Stimulated activated CD8-positive, alpha-beta memory T cell treated with anti-CD3 and anti-CD28 coated beads, Interleukin-2, amount 100 ng/mL, for 1 hour (primary cell): ENCODE measurements at regions not wholly inside any gene's neighbourhood (a gene's known extent, or its start where the extent isn't known, plus 50 kb on each side); places are given as distances from the start of the nearest gene placed in this dataset.
"Not testable (repeated sequence)": the region's sequence is repeated elsewhere in the genome, so short reads cannot be mapped to it uniquely, and the experiment has no call there.

Experiments used
- DNase-seq, 2 donors: peaks; one replicate each; pipeline ENCODE4 v3.0.0-alpha.2; 2020; ENCODE audit warnings: low read depth in 2 of 2

DNA sequence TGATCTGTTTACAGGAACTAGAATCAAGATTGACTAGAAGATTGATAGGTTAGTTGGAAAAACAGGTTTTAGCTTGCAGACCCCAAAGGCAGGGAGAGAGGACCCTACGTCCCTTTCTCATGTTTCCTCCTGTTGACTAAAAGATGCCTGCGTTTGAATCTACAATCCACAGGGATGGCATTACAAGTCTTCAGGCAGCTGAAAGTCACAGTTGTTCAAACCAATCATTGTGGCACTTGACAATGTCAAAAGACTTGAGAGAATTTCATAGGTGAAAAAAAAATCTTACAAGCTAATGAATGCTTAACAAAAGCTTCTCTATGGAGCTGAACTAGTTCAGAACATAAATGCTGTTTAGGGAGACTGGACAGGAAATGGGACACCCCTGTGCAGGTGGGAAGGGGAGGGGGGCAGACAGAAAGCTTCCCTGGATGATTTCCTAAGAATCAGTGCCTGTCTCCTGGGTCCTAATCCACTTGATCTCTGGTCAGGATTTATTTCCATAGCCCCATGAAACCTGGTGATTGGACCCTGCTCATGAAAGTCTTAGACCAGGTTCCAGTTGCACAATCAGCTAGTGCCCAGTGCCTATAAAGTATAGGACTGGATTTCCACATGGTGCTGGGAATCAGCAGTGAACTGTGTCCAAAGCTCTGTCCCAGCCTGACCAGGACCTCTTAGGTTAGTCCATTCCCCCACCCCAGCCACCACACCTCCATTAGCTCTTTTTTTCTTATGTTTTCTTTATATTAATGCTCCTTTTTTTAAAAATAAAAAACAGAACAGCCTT lies 91.6 kb upstream of the BCAR3 start:
- DNase-seq, result no peak

DNA sequence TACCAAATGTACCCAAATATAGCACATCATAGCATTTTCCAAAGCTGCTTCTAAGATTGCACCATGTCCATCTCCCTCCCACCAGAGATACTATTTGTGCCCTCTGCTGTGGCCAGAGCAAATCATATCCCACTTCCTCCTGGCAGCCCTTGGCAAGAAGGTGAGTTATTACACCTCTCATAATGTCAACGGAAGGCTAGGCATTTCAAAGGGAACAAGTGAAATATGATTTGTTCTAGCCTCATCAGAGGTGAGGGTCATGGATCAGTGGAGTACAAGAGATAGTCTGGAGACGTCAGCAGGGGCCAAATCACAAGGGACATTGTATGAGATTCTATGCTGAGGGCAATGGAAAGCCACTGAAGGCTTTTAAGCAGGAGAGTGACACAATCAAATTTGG lies 90.2 kb upstream of the BCAR3 start:
- DNase-seq, result no peak

DNA sequence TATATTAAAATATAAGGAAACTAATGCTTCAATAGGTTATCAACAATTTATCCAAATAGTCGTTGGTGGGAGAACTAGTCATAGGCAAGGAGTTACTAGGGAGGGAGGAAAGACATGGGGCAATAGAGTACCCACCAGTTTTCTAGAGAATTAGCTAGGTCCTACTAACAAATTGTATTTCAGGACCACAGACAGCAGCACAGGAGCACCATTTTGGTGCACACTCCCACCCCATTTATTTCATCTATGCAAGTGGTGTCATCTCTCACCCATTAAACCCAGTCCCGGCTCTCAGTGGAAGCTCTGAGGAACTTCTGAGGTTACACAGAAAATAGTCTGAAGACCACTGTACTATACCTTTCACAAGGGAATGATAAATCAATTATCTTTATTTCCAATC lies 89.0 kb upstream of the BCAR3 start:
- no peak for DNase-seq

DNA sequence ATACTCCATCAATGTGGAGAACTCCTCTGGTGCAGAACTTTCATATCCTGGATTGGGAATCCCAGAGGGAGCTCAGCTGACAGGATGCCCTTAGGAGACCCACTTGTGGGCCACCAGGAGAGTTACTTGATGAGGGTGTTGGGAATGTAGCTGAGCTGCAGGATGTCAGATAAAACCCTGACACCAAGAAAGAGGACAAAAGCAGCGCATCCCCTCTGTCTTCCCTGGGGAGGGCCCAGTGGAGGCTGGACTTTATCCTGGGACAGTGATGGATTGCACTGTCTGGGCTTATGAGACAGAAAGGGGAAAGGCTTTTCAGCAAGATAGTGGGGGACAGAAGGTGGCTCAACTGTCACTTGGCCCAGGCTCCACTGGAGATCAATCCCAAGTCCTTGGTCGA lies 88.1 kb upstream of the BCAR3 start:
- DNase-seq, result no peak

DNA sequence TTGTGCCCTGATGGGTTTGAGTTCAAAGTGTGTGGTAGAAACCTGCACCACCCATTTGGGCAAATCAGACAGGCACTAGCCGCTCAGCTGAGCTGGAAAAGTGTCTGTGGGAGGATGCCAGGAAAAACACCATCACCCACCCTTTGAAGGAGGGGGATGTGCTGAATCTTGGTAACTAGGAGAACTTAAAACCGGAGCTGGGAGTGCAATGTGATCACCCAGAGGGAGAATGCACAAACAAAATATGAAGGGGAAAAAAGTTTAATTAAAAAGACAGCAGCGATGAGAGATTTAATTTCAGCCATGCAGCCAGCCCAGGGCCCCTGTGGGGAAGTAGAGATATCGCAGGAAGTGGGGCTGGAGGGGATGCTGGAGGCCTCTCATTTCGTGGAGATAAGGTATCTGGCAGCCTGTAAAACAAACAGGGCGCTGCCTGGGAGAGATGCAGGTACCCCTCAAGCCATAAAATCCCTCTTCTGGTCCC lies 86.8 kb upstream of the BCAR3 start:
- no peak for DNase-seq

DNA sequence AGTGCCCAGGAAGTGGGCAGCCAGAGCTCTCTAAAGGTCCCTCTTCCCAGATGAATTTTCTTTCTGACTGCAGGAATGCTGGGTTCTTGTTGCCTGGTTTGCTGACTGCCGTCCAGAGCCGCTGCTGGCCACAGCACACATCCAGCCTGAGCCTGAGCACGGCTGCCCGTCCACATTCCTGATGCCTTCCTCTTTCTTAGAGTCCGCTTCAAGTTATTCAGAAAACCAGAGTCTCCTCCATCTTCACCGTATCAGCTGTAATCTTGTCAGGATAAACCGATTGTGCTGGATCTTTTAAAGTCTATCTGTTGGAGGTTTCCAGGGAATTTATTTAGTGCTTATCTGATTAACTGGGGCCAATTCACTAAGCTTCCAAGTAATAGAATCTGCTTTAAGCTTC lies 84.8 kb upstream of the BCAR3 start:
- no peak for DNase-seq

DNA sequence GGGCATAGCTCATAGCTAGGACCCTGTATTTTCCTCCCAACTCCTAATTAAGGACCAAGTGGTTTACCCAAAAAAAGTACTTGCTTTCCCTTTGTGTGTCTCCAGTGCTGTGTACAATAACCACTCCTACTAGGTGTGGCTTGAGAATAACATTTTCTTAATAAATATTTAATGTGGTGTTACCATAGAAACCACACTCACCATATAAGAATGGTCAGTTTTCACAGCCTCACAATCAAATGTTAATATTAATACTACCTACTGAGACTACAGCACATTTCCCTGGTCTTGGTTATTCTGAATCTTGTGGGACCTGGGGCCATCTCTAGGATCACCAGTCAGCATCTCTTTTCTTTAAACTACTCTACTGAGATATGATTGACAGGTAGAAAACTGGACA lies 83.5 kb upstream of the BCAR3 start:
- DNase-seq, result no peak

DNA sequence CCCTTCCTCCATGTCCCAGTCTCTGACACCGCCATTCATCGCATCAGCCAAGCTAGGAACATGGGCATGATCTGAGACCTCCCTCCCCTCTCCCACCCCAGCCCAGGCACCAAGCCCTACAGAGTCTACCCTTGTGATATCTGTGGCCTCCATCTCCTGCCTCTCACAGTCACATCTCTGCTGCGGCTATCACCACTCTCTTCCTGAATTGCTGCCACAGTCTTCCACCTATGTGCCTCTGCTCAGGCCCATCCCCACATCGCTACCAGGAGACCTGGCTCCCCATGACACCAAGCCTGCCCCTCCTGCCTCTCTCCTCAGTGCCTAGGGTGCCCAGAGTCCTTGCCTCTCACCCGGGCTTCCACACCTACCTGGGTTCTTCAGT lies 82.7 kb upstream of the BCAR3 start:
- no peak for DNase-seq

DNA sequence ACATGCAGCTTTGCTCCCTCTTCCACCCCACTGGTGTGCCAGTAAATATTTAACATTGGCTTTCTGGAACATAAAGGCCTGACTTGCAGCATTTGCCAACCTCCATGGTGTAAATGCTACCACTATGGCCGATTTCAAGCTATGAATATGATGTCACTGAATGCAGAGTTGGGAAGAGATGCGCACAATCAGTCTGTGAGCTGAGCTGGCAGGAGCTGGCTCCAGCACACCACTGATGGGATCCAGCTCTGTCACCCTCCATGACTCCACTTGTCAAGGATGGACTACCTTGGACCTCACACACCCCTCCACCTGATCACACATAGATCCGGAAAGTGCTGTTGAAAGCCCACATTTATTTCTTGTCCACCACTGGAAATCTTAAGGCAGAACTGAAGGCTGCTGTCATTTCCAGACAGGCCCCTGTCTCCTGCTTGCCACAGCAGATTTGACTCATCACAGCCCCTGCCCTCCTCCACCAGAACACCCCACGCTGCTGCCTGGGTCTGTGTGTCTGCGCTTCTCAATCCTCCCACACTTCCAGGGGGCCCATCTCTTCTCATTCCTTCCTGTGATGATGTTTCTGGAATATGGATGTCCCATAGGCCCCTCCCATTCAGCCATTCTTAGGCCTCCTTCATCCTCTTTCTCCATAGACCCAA lies 82.2 kb upstream of the BCAR3 start:
- no peak for DNase-seq

DNA sequence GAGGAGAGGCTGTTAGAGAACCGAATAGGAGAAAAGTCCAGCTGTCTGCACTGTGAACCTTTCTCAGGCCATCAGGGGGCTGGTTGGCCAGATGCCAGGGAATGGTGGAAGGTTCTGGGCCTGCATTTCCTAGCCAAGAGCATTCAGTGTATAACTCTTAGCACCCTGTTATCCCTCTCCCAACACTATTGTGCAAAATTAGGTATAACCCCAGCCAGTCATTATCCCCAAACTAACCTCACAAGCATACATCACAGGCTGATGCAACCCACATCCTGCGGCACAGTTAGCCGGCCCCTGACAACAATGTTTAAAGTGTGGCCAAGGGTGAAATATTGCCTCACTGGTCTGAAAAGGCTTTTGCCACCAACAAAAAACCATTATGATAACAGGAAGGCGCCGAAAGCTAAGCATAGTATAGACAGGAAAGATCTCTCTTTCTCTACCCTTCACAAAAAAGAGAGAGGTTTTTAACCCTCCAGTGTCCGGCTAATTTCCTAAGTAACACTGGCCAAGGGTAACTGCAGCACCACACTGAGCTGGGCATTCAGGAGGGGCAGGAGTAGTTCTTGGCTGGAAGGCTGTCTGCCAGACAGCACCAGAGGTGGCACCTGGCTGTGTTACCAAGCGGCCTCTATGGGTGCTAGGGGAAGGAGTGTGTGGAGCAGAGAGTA lies 77.3 kb upstream of the BCAR3 start:
- no peak for DNase-seq

DNA sequence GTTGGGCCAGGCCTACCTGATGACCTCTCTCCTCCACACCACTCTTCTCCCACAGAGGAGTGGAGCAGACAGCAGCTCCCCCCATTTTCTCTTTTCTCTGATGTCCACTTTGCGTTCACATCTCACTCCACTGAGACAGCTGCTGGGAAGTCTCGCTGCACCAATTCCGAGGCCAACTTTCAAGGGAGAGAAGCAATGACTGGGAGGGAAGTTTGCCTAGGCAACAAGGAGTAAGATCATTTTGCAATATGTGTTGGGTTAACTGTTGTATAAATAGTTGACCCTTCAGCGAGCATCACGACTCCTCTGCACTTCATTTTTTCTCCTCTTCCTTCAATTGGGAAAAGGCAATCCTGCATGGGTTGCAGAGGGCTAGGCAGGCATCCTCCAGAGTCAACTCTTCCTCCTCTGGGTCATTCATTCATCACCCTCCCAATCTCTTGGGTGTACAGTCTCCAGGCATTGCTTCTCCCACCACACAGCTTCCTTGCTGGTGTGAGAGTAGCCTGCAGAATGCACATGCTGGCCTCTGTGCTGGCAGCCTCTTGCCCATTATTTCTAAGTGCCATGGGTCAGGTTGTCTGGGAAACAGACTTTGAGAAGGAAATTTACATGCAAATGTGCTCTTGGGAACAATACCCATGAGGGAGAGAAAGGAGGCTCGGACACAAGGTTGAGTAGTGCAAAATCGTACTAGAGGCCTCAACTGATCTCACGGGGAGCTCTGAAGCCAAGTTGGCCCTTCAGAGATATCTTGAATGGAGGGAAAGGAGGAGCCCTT lies 75.8 kb upstream of the BCAR3 start:
- no peak for DNase-seq

DNA sequence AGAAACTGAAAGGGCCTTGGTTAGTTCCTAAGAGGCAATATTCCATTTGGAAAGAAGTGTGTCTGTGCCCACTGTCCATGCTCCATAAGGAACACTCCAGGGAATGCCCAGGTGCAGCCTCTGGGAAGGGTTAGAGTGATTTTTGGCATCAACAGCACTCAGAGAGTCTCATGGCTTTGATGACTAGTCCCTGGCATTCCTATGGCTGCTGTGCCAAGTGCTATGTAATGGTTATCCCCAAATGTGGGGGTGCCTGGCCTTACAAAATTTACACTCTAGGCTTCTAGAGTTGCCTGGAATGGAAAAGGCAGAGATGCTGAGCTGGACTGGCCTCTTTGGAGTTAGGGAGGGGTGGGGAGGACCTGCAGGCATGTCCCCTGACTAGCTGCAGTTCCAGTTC lies 75.0 kb upstream of the BCAR3 start:
- no peak for DNase-seq

DNA sequence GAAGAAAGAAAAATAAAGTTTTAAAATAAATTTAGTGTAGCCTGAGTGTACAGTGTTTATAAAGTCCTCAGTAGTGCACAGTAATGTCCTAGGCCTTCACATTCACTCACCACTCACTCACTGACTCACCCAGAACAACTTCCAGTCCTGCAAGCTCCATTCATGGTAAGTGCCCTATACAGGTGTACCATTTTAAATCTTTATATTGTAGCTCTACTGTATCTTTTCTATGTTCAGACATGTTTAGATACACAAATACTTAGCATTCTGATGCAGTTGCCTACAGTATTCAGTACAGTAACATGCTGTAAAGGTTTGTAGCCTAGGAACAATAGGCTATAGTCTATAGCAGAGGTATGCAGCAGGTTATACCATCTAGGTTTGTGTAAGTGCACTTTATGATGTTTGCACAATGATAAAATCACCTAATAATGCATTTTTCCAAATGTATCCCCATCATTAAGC lies 73.6 kb upstream of the BCAR3 start:
- DNase-seq, result not testable (repeated sequence)

DNA sequence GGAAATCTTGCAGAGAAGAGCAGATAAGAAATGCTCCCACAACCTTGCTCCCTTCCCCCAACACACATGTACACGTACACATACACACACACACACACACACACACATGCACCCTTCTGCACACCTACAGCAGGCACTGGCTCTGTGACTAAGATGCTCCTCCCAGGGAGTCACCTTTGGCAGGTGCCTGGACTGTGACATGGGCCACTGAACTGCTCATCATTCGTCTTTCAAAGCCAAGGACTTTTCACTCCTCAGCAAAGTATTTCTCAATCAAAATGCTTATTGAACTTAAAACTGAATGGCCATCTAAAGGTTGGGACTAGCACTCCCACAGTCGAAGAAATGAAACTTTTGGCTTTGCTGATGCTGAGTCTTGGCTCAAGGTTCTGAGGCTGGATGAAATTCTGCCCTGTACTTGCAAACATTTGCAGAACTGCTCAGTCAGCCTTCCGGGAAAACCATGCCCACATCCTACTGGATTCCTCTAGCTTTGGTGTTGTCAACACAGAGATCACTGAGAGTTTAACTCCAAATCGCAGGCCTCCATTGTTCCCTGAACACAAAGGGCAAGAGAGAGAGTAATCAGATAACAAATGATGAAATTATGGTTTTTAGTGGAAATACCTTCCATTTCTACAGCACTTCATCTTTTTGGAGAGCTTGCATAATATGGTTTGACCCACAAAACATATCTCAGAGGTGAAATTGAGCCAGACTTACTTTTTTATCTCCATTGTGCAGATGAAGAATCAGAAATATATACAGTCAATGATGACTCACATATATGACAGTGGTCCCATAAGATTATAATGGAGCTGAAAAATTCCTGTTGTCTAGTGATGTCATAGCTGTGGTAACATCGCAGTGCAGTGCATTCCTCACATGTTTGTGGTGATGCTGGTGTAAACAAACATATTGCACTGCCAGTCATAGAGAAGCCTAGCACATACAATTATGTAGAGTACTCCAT lies 72.4 kb upstream of the BCAR3 start:
- DNase-seq, result no peak

DNA sequence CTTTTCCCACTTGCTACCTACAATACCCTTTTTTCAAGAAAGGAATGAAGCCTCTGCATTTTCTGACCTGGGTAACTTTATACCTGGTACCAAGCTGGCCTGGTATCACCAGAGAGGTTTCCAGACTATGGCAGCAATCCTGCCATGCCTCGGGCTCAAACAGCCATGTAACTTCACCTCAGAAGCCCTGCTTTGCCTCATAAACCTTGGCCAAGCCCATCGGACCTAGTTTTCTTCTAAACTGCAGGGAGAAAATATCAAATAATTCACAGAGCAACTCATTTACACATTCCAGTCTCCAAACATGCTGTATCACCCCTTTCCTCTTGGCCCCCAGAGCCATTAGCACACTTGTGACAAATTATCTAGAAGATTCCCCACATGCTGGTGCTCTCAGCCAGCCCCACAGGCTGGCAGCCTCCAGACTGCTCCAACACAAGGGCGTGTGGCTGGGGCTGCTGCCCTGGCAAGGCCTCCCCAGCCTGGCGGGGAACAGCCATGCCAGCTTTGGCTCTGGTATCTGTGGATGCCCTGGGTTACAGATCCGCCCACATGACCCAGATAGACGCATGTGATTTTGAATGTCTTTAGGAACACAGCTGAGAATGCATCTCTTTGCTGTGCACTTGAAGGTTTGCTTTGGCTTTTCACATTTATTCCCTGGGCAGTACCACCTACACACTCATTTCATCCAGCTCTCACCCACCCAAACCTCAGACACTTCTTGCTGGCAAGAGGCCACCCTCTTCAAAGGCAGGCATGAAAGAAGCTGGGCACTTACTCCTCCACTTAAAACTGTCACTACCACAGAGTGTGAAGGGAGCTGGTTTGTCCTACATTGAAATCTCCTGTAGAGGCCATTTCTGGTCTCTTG lies 70.0 kb upstream of the BCAR3 start:
- DNase-seq, result no peak

DNA sequence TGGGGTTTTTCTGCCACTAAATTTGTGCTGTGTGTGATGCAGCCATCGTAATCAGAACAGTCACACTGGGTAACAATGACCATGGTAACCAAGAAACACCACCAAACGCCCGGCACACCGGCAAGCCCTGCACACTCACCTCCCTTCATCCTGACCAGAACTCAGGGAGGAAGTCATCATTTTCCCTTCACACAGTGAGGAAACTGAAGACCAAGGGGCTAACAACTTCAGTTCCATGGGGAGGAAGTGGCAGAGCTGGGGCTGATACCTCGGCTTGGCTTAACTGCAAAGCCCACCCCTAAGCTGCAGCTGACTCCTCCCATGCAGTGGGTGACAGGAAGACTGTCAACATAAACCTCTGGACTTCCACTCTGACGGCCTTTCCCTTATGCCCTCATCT lies 69.3 kb upstream of the BCAR3 start:
- DNase-seq, result no peak

DNA sequence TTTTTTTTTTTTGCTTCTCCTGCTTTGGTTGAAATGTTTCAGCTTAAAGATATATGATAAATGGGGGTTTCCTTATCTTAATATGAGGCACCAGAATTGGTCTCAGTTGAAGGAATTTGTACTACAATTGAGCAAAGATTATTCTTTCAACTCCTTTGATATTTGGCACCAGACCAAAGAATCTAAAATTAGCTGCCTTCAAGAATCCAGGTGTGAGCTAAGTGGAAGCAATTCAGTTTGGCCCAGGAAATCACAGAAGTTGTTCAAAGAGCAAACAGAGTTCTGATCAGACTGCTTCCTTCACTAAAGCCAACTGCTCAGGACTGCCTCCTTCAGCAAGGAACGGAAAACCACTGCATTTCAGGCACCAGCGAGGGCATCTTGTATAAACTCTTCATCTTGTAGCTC lies 68.3 kb upstream of the BCAR3 start:
- no peak for DNase-seq

DNA sequence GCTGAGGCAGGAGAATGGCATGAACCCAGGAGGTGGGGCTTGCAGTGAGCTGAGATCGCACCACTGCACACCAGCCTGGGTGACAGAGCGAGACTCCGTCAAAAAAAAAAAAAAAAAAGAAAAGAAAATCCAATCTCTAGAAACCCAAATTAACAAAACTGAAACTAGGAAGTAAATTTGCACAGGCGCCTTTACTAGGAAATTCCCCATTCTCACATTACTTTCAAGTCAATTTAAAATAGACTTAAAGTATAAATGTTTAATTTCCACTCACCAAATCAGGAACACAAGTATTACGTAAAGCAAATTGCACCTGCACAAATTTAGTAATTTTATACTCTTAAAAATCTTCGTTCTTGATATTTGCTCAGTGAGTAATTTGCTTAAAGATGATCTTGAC lies 67.8 kb upstream of the BCAR3 start:
- no peak for DNase-seq

DNA sequence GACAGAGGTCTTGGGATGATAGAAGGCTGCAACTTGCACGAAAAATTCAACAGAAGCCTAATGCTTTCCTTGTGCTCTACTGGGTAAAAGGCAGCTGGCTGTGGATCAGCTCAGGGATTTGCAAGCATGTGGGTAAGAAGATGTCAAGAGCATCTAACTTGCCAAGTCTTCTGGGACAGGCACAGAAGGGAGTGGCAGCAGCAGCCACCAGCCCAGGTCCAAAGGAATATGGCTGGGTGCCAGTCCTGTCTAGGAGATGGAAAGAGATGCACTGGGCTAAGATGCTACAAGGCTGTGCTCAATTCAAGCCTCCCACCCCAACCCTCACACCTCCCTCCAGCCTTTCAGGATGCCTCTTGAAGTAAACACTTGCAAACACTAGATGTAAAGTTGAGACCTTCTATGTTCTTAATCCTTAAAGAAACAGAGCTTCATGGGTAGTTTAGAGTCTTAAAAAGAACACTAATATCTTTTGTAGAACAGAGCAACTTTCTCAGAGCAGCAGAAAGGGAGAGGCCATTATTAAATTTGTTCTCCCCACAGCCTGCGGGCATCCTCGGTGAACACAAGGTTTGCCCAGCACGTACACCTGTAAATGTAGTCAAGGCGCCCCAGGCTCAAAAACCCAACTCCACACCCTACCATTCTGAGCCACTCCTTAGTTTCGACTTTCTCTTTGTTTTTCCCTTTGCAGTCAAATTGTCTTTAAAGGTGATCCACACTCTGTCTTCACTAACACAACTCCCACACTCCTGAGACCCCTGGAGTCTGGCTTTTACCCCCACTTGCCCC lies 64.6 kb upstream of the BCAR3 start:
- DNase-seq, result no peak
